ENCODE measurements at regions not wholly inside any gene's neighbourhood (a gene's known extent, or its start where the extent isn't known, plus 50 kb on each side); places are given as distances from the start of the nearest gene placed in this dataset.
"Not testable (repeated sequence)": the region's sequence is repeated elsewhere in the genome, so short reads cannot be mapped to it uniquely, and the experiment has no call there.

GRCh38 chr16:34078691-34079090 lies 619.3 kb downstream of the TP53TG3F start:
- no peaks in the 10 kb centered on the region for H3K27me3 ChIP-seq (ENCODE audit: control insufficient read depth, insufficient read depth, low read length)
- ChIA-PET POLR2A (no interaction called here), CTCF (no interaction called here)
- no peaks in the 10 kb centered on the region for H3K4me1 ChIP-seq (ENCODE audit: control insufficient read depth, insufficient read depth, low read length)
- no peak overlapping the region for H3K27ac ChIP-seq (ENCODE audit: low read length)
- intact Hi-C loops (cut with micrococcal nuclease; ENCODE audit: unreplicated experiment), result no loop called here
- BruUV-seq (replicated peaks), result no TSS peak
- no peak for TF ChIP-seq POLR2AphosphoS5 (IDR thresholded peaks at IDR 0.05; ENCODE audit: low read depth, low read length)
- TF ChIP-seq, protein P1, sequence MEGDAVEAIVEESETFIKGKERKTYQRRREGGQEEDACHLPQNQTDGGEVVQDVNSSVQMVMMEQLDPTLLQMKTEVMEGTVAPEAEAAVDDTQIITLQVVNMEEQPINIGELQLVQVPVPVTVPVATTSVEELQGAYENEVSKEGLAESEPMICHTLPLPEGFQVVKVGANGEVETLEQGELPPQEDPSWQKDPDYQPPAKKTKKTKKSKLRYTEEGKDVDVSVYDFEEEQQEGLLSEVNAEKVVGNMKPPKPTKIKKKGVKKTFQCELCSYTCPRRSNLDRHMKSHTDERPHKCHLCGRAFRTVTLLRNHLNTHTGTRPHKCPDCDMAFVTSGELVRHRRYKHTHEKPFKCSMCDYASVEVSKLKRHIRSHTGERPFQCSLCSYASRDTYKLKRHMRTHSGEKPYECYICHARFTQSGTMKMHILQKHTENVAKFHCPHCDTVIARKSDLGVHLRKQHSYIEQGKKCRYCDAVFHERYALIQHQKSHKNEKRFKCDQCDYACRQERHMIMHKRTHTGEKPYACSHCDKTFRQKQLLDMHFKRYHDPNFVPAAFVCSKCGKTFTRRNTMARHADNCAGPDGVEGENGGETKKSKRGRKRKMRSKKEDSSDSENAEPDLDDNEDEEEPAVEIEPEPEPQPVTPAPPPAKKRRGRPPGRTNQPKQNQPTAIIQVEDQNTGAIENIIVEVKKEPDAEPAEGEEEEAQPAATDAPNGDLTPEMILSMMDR (IDR thresholded peaks at IDR 0.05), result no peak
- no peak for TF ChIP-seq REST (IDR thresholded peaks at IDR 0.05; ENCODE audit: insufficient read depth in 1 of 2, low read depth in 2 of 2, low read length in 1 of 2)
- no peak for TF ChIP-seq TCF7L2 (IDR thresholded peaks at IDR 0.05; ENCODE audit: low read depth, low read length)
- TF ChIP-seq SIN3A (IDR thresholded peaks at IDR 0.05; ENCODE audit: borderline replicate concordance, insufficient read depth, low read depth, low read length), result no peak
- no peak for ATAC-seq
- H3K9me3 ChIP-seq (ENCODE audit: control insufficient read depth, insufficient read depth, low read depth, low read length), result no peaks in the 10 kb centered on the region
- no peak overlapping the region for H3K4me3 ChIP-seq (ENCODE audit: low read depth in 2 of 2, low read length in 2 of 2)
- H3K36me3 ChIP-seq (ENCODE audit: control insufficient read depth, insufficient read depth, low read length), result no peaks in the 10 kb centered on the region
- in situ Hi-C loops (cut with HindIII; ENCODE audit: low pct_unique_long_range_greater_than_20kb, low sequenced_read_pairs), result no loop called here
- DNase-seq (ENCODE audit: low read depth, low spot score), result no peak

GRCh38 chr16:34085038-34085437 lies 625.6 kb downstream of the TP53TG3F start:
- CTCF ChIA-PET; intact Hi-C loops (cut with micrococcal nuclease; ENCODE audit: unreplicated experiment); BruUV-seq (replicated peaks); H3K4me1 ChIP-seq (ENCODE audit: control insufficient read depth, insufficient read depth, low read length); POLR2A ChIA-PET; DNase-seq (ENCODE audit: low read depth, low spot score); H3K9me3 ChIP-seq (ENCODE audit: control insufficient read depth, insufficient read depth, low read depth, low read length); H3K27me3 ChIP-seq (ENCODE audit: control insufficient read depth, insufficient read depth, low read length); H3K4me3 ChIP-seq (ENCODE audit: low read depth in 2 of 2, low read length in 2 of 2); H3K27ac ChIP-seq (ENCODE audit: low read length); H3K36me3 ChIP-seq (ENCODE audit: control insufficient read depth, insufficient read depth, low read length); ATAC-seq; in situ Hi-C loops (cut with HindIII; ENCODE audit: low pct_unique_long_range_greater_than_20kb, low sequenced_read_pairs): not testable (repeated sequence)

DNA sequence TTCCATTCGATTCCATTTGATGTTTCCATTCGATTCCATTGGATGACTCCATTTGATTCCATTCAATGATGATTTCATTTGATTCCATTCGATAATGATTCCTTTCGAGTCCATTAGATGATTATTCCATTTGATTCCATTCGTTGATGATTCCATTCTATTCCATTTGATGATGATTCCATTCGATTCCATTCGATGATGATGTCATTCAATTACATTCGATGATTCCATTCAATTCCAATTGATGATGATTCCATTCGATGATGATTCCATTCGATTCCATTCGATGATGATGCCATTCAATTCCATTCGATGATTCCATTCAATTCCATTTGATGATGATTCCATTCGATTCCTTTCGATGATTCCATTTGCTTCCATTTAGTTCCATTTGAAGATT lies 635.6 kb downstream of the TP53TG3F start:
- H3K27me3 ChIP-seq (ENCODE audit: control insufficient read depth, insufficient read depth, low read length); H3K27ac ChIP-seq (ENCODE audit: low read length); BruUV-seq (replicated peaks); H3K4me1 ChIP-seq (ENCODE audit: control insufficient read depth, insufficient read depth, low read length); DNase-seq (ENCODE audit: low read depth, low spot score); H3K36me3 ChIP-seq (ENCODE audit: control insufficient read depth, insufficient read depth, low read length); POLR2A ChIA-PET; in situ Hi-C loops (cut with HindIII; ENCODE audit: low pct_unique_long_range_greater_than_20kb, low sequenced_read_pairs); H3K4me3 ChIP-seq (ENCODE audit: low read depth in 2 of 2, low read length in 2 of 2); ATAC-seq; H3K9me3 ChIP-seq (ENCODE audit: control insufficient read depth, insufficient read depth, low read depth, low read length); CTCF ChIA-PET: not testable (repeated sequence)
- intact Hi-C loops (cut with micrococcal nuclease; ENCODE audit: unreplicated experiment), result loop anchor here (10.0 kb wide), 1 partner anchor 50 kb away; no protein-coding TSS in a partner anchor

GRCh38 chr16:34096911-34097310 lies 637.5 kb downstream of the TP53TG3F start:
- H3K36me3 ChIP-seq (ENCODE audit: control insufficient read depth, insufficient read depth, low read length); H3K9me3 ChIP-seq (ENCODE audit: control insufficient read depth, insufficient read depth, low read depth, low read length); CTCF ChIA-PET; BruUV-seq (replicated peaks); H3K27ac ChIP-seq (ENCODE audit: low read length); ATAC-seq; DNase-seq (ENCODE audit: low read depth, low spot score); H3K27me3 ChIP-seq (ENCODE audit: control insufficient read depth, insufficient read depth, low read length); H3K4me1 ChIP-seq (ENCODE audit: control insufficient read depth, insufficient read depth, low read length); in situ Hi-C loops (cut with HindIII; ENCODE audit: low pct_unique_long_range_greater_than_20kb, low sequenced_read_pairs); POLR2A ChIA-PET; H3K4me3 ChIP-seq (ENCODE audit: low read depth in 2 of 2, low read length in 2 of 2): not testable (repeated sequence)
- intact Hi-C loops (cut with micrococcal nuclease; ENCODE audit: unreplicated experiment), result loop anchor here (10.0 kb wide), 1 partner anchor 52 kb away; no protein-coding TSS in a partner anchor

- DNase-seq (ENCODE audit: low read depth, low spot score); CTCF ChIA-PET; H3K27me3 ChIP-seq (ENCODE audit: control insufficient read depth, insufficient read depth, low read length); POLR2A ChIA-PET; BruUV-seq (replicated peaks); ATAC-seq; H3K27ac ChIP-seq (ENCODE audit: low read length); H3K4me1 ChIP-seq (ENCODE audit: control insufficient read depth, insufficient read depth, low read length); H3K36me3 ChIP-seq (ENCODE audit: control insufficient read depth, insufficient read depth, low read length); H3K4me3 ChIP-seq (ENCODE audit: low read depth in 2 of 2, low read length in 2 of 2); in situ Hi-C loops (cut with HindIII; ENCODE audit: low pct_unique_long_range_greater_than_20kb, low sequenced_read_pairs); H3K9me3 ChIP-seq (ENCODE audit: control insufficient read depth, insufficient read depth, low read depth, low read length): not testable (repeated sequence)
- intact Hi-C loops (cut with micrococcal nuclease; ENCODE audit: unreplicated experiment), result loop anchor here (10.0 kb wide), 1 partner anchor 53 kb away; no protein-coding TSS in a partner anchor
Observed at GRCh38 chr16:34097326-34097725, 637.9 kb downstream of the TP53TG3F start.
